IPS DF 6.9 (cell line): ENCODE measurements at regions not wholly inside any gene's neighbourhood (a gene's known extent, or its start where the extent isn't known, plus 50 kb on each side); places are given as distances from the start of the nearest gene placed in this dataset.

Source experiments
- DNase-seq: peaks from one replicate; pipeline ENCODE4 v3.0.0-alpha.2; 2013; ENCODE audit warnings: low read depth, low spot score
- H3K27ac ChIP-seq: one replicate; pipeline ENCODE4 v1.5.1; 2013; ENCODE audit warnings: low read length, control low read depth
- H3K27me3 ChIP-seq: 2 replicates; pipeline ENCODE4 v1.6.1; 2013; ENCODE audit warnings: mild to moderate bottlenecking, low read length; ENCODE audit not compliant: control insufficient read depth, insufficient read depth
- H3K36me3 ChIP-seq: 2 replicates; pipeline ENCODE4 v1.6.1; 2013; ENCODE audit warnings: low read length; ENCODE audit not compliant: control insufficient read depth, insufficient read depth
- H3K4me1 ChIP-seq: 2 replicates; pipeline ENCODE4 v1.6.1; 2013; ENCODE audit warnings: low read length; ENCODE audit not compliant: control insufficient read depth, insufficient read depth
- H3K4me3 ChIP-seq: 2 replicates; pipeline ENCODE4 v1.5.1; 2013; ENCODE audit warnings: mild to moderate bottlenecking, low read length
- H3K9me3 ChIP-seq: 2 replicates; pipeline ENCODE4 v1.6.1; 2013; ENCODE audit warnings: low read length, inconsistent platforms; ENCODE audit not compliant: control insufficient read depth, insufficient read depth
- whole genome bisulfite sequencing: extraction: QIAGEN DNeasy Blood & Tissue Kit; methylation state at CpG from one replicate; pipeline ENCODE4 v1.1.7; 2013; ENCODE audit warnings: mixed read lengths, missing lambda C conversion rate; ENCODE audit not compliant: insufficient read length, insufficient coverage; 5-methylcytosine and 5-hydroxymethylcytosine counted together

GRCh38 chr3:10625323-10625722 lies 119.9 kb upstream of the ATP2B2 start:
- WGBS: no CpG with 5 or more reads among the region's 9 CpGs

GRCh38 chr3:10627884-10628572 lies 122.6 kb upstream of the ATP2B2 start:
- Histone ChIP-seq H3K27ac (no peak overlapping the region), H3K27me3 (no peaks in the 10 kb centered on the region), H3K36me3 (no peaks in the 10 kb centered on the region), H3K4me3 (no peak overlapping the region), H3K9me3 (no peaks in the 10 kb centered on the region), H3K4me1 (peaks cover 2% of the 10 kb centered on the region; the same call in 1 of the 2 replicates)
- no CpG with 5 or more reads among the region's 13 CpGs for WGBS
- DNase-seq: peak; percentile 22

More at GRCh38 chr3:10625323-10625722, 119.9 kb upstream of the ATP2B2 start:
- no peak overlapping the region for H3K4me3 ChIP-seq
- H3K27me3 ChIP-seq: no peaks in the 10 kb centered on the region
- H3K4me1 ChIP-seq: peaks cover 2% of the 10 kb centered on the region; the same call in 1 of the 2 replicates
- H3K36me3 ChIP-seq: no peaks in the 10 kb centered on the region
- H3K27ac ChIP-seq: no peak overlapping the region
- DNase-seq: no peak
- H3K9me3 ChIP-seq: no peaks in the 10 kb centered on the region

- Histone ChIP-seq H3K36me3 (no peaks in the 10 kb centered on the region), H3K4me3 (no peak overlapping the region), H3K4me1 (peaks cover 2% of the 10 kb centered on the region; the same call in 1 of the 2 replicates), H3K9me3 (no peaks in the 10 kb centered on the region), H3K27me3 (no peaks in the 10 kb centered on the region), H3K27ac (no peak overlapping the region)
- whole genome bisulfite sequencing: no CpG with 5 or more reads among the region's 30 CpGs
- no peak for DNase-seq
These were observed 123.7 kb upstream of the ATP2B2 start for GRCh38 chr3:10628891-10629670.

- no peak for DNase-seq
- Histone ChIP-seq H3K27me3 (no peaks in the 10 kb centered on the region), H3K4me3 (no peak overlapping the region), H3K9me3 (no peaks in the 10 kb centered on the region), H3K4me1 (peaks cover 2% of the 10 kb centered on the region; the same call in 1 of the 2 replicates), H3K36me3 (no peaks in the 10 kb centered on the region), H3K27ac (no peak overlapping the region)
- WGBS: no CpG with 5 or more reads among the region's 7 CpGs
These were observed 124.3 kb upstream of the ATP2B2 start for GRCh38 chr3:10629671-10630040.

- Histone ChIP-seq H3K27ac (no peak overlapping the region), H3K36me3 (no peaks in the 10 kb centered on the region), H3K9me3 (no peaks in the 10 kb centered on the region), H3K4me1 (peaks cover 2% of the 10 kb centered on the region; the same call in 1 of the 2 replicates), H3K4me3 (no peak overlapping the region), H3K27me3 (no peaks in the 10 kb centered on the region)
- WGBS: no CpG with 5 or more reads among the region's 1 CpG
- no peak for DNase-seq
These were observed 125.8 kb upstream of the ATP2B2 start for GRCh38 chr3:10631224-10631623.

- WGBS: no CpG with 5 or more reads among the region's 6 CpGs
- no peaks in the 10 kb centered on the region for H3K27me3 ChIP-seq
These were observed 126.7 kb upstream of the ATP2B2 start for GRCh38 chr3:10632125-10632524.

GRCh38 chr3:10632741-10633140 lies 127.4 kb upstream of the ATP2B2 start:
- H3K9me3 ChIP-seq: no peaks in the 10 kb centered on the region
- no peaks in the 10 kb centered on the region for H3K27me3 ChIP-seq
- H3K4me3 ChIP-seq: no peak overlapping the region
- DNase-seq: no peak
- H3K36me3 ChIP-seq: no peaks in the 10 kb centered on the region
- peaks cover 2% of the 10 kb centered on the region; the same call in 1 of the 2 replicates for H3K4me1 ChIP-seq
- H3K27ac ChIP-seq: no peak overlapping the region
- WGBS: no CpG with 5 or more reads among the region's 3 CpGs

More at GRCh38 chr3:10632125-10632524, 126.7 kb upstream of the ATP2B2 start:
- H3K27ac ChIP-seq: no peak overlapping the region
- H3K9me3 ChIP-seq: no peaks in the 10 kb centered on the region
- H3K4me3 ChIP-seq: no peak overlapping the region
- H3K36me3 ChIP-seq: no peaks in the 10 kb centered on the region
- no peak for DNase-seq
- peaks cover 2% of the 10 kb centered on the region; the same call in 1 of the 2 replicates for H3K4me1 ChIP-seq

- no peaks in the 10 kb centered on the region for H3K9me3 ChIP-seq
- no CpG with 5 or more reads among the region's 7 CpGs for WGBS
- H3K27ac ChIP-seq: no peak overlapping the region
- no peaks in the 10 kb centered on the region for H3K36me3 ChIP-seq
- no peaks in the 10 kb centered on the region for H3K4me1 ChIP-seq
- H3K27me3 ChIP-seq: no peaks in the 10 kb centered on the region
- no peak for DNase-seq
- no peak overlapping the region for H3K4me3 ChIP-seq
These were observed 130.2 kb upstream of the ATP2B2 start for GRCh38 chr3:10635446-10636076.

- Histone ChIP-seq H3K4me3 (no peak overlapping the region), H3K4me1 (no peaks in the 10 kb centered on the region), H3K9me3 (no peaks in the 10 kb centered on the region), H3K36me3 (no peaks in the 10 kb centered on the region), H3K27me3 (no peaks in the 10 kb centered on the region), H3K27ac (no peak overlapping the region)
- no peak for DNase-seq
These were observed 132.0 kb upstream of the ATP2B2 start for GRCh38 chr3:10637342-10637741.

- H3K4me3 ChIP-seq: no peak overlapping the region
- DNase-seq: no peak
- H3K27me3 ChIP-seq: no peaks in the 10 kb centered on the region
- H3K4me1 ChIP-seq: no peaks in the 10 kb centered on the region
- no peak overlapping the region for H3K27ac ChIP-seq
- no peaks in the 10 kb centered on the region for H3K36me3 ChIP-seq
- no peaks in the 10 kb centered on the region for H3K9me3 ChIP-seq
These were observed 133.1 kb upstream of the ATP2B2 start for GRCh38 chr3:10638466-10638865.
